LNCaP clone FGC (cell line): ENCODE measurements at regions not wholly inside any gene's neighbourhood (a gene's known extent, or its start where the extent isn't known, plus 50 kb on each side); places are given as distances from the start of the nearest gene placed in this dataset.

Source experiments
- DNase-seq: peaks from one replicate; pipeline ENCODE4 v3.0.0-alpha.2; 2011; ENCODE audit warnings: low read depth
- H3K4me3 ChIP-seq: 2 replicates; pipeline ENCODE4 v1.5.1; 2011; ENCODE audit warnings: mild to moderate bottlenecking, low read depth, low read length, control low read depth
- TF ChIP-seq, protein P1 (sequence below): IDR thresholded peaks from 2 replicates; pipeline ENCODE4 v1.5.1; 2012; ENCODE audit warnings: mild to moderate bottlenecking; ENCODE audit not compliant: control insufficient read depth, insufficient read depth; ENCODE audit errors: extremely low read depth

DNA sequence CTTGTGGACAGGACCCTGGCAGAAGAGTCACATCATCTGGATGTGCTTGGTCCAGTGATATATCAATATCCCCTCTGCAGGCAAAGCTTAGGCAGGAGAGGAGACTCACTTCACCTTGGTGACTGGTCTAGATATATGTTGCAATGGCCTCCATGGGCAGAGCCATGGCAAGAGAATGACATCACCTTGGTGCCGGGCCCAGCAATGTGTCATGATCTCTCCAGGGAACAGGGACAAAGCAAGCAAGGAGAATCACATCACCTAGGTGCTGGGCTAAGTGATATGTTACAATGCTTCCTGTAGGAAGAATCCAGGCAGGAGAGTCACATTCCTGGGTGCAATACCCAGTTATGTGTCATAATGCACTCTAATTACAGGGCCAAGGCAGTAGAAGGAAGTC, 2106.2 kb downstream of the TP53TG3F start:
- no peak for DNase-seq
- TF ChIP-seq, protein P1, sequence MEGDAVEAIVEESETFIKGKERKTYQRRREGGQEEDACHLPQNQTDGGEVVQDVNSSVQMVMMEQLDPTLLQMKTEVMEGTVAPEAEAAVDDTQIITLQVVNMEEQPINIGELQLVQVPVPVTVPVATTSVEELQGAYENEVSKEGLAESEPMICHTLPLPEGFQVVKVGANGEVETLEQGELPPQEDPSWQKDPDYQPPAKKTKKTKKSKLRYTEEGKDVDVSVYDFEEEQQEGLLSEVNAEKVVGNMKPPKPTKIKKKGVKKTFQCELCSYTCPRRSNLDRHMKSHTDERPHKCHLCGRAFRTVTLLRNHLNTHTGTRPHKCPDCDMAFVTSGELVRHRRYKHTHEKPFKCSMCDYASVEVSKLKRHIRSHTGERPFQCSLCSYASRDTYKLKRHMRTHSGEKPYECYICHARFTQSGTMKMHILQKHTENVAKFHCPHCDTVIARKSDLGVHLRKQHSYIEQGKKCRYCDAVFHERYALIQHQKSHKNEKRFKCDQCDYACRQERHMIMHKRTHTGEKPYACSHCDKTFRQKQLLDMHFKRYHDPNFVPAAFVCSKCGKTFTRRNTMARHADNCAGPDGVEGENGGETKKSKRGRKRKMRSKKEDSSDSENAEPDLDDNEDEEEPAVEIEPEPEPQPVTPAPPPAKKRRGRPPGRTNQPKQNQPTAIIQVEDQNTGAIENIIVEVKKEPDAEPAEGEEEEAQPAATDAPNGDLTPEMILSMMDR = no peak
- no peak overlapping the region for H3K4me3 ChIP-seq

DNA sequence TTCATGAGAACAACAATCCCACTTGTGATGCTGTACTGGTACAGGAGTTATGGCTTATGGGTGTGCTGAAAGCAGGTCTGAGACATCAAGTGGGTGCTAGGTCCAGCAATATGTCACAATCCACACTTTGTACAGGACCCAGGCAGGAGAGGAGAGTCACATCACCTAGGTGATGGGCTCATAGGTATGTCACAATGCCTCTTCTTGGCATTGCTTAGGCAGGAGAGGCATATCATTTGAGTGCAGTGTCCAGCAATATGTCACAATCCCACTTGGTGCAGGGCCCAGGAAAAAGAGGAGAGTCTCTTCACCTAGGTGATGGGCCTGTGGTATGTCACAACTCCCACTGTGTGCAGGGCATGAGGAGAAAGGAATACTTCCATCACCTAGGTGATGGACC, 2110.0 kb downstream of the TP53TG3F start:
- DNase-seq = no peak
- TF ChIP-seq, protein P1 = no peak
- H3K4me3 ChIP-seq = no peak overlapping the region

DNA sequence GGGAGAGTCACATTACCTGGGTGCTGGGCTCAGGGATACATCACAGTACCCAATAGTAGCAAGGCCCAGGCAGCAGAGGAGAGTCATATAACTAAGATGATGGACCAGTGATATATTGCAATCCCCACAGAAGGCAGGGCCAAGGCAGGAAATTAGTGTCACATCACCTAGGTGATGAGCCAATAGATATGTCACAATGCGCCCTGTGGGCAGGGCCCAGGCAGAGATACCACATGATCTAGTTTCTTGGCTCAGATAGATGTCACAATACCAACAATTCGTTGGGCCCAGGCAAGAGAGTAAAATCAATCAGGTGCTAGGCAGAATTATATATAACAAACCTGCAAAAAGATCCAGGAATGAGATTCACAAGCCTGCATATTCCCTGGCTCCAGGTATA, 2111.5 kb downstream of the TP53TG3F start:
- no peak overlapping the region for H3K4me3 ChIP-seq
- TF ChIP-seq, protein P1 = no peak
- DNase-seq = no peak

DNA sequence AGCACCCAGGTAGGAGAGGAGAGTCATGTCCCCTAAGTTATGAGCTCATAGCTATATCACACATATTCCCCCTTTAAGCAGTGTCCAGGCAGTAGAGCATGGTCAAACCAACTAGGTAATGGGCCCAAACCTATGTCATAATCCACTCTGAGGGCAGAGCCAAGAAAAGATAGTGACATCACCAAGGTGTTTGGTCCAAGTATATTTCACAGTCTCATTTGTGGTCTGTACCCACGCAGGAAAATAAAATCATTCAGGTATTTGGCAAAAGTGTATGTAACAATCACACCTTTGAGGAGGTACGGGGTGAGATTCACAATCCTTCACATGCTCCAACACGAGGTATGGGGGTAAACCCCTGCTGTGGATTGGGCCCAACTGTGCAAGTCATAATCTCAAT, 2112.8 kb downstream of the TP53TG3F start:
- no peak for DNase-seq
- TF ChIP-seq, protein P1 = no peak
- H3K4me3 ChIP-seq = no peak overlapping the region

DNA sequence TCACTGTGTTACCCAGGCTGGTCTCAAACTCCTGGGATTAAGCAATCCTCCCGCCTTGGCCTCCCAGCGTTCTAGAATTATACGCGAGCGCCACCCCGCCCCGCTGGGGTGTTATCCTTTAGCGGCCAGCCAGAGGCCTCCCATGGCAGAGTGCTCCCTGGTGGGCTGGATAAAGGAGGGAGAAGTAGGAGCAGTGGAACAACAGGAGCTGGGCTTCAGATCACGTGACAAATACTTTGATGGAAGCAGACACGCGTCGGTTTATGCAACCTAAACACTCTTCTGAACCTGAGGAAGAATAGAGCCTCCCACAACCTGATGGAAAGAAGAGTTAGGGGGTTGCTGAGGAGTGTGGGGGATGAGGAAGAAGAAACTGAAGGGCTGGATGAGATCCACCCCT, 2114.0 kb downstream of the TP53TG3F start:
- DNase-seq = no peak
- no peak overlapping the region for H3K4me3 ChIP-seq
- TF ChIP-seq, protein P1 = no peak

DNA sequence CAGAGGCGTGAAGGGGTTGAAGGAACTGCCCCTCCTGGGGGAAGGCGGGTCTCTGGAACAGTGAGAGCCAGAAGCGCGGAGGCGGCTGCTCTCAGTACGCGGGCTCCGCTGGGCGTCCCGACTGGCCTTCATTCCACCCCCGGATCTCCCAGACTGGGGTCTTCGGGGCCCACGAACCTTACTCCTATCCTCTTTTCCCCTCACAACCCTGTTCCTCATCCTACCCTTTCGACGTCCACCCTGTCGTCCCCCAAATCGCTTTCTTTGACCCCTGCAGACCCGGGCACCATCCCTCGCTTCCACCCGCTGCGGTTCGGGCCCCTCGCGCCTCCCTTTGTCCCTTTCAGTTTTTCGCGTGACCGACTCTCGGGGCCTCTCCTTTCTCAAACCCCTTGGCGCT, 2114.6 kb downstream of the TP53TG3F start:
- DNase-seq = no peak
- no peak overlapping the region for H3K4me3 ChIP-seq
- TF ChIP-seq, protein P1 = no peak

DNA sequence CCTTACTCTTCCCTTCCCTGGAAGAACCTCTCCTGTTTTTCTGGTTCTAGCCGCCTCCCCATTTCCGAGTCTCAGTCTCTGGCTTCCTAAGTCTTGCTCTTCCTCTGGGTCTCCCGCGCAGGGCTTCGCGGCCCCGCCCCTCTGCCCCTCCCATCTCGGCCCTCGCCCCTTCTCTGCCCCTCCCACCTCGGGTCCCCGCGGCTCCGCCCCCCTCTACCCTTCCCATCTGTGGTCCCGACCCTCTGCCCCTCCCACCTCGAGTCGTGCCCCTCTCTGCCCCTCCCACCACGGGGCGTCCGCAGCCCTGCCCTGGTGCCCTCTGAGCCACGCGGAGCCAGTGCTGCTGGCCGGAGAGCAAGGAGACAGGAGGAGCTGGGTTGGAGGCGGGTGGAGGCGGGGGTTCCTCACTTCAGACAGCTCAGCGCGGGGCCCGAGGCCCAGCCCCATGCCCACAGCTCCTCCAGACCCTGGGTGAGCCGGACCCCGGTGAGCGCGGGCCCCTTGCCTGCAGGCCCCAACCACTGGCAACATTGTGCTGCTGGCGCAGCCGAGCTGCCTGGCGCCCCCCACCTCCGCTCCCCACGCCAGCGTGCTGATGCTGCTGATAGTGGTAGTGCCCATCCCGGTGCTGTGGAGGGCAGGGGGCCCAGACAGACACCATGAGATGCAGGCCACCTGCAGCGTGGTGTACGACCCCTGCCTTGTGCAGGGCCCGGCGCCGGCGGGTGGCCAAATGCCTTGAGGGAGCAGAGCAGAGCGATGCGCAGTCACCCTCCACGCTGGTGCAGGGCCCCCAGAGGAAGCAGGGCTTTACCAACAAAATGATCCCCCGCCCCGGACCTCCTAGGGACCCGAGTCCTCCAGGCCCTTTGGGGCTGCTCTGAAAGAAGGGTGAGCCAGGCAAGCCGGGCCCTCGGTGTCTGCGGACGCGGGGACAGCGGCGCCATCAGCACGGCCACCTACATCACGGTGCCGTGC, 2115.3 kb downstream of the TP53TG3F start:
- TF ChIP-seq, protein P1 = no peak
- DNase-seq = no peak
- no peak overlapping the region for H3K4me3 ChIP-seq
